Transverse colon (tissue), 4 donors: ENCODE measurements at regions not wholly inside any gene's neighbourhood (a gene's known extent, or its start where the extent isn't known, plus 50 kb on each side); places are given as distances from the start of the nearest gene placed in this dataset.

Source experiments
- DNase-seq: peaks from one replicate; pipeline ENCODE4 v3.0.0-alpha.2; 2019
- H3K27ac ChIP-seq, 4 donors: fragments of 200-600 bp; sonication (generic); 2 replicates each; pipeline ENCODE4 v1.5.1; 2016 to 2018; ENCODE audit warnings: inconsistent platforms in 4 of 4
- H3K27me3 ChIP-seq: fragments of 200-600 bp; sonication (generic); 2 replicates; pipeline ENCODE4 v1.5.1; 2017; ENCODE audit warnings: inconsistent platforms
- H3K36me3 ChIP-seq, 4 donors: fragments of 200-600 bp; sonication (generic); 2 replicates each; pipeline ENCODE4 v1.5.1; 2017 to 2019; ENCODE audit warnings: inconsistent platforms in 4 of 4
- H3K4me1 ChIP-seq, 4 donors: fragments of 200-600 bp; sonication (generic); 2 replicates each; pipeline ENCODE4 v1.5.1; 2017 to 2020; ENCODE audit warnings: inconsistent platforms in 4 of 4
- H3K4me3 ChIP-seq, 4 donors: fragments of 200-600 bp; sonication (generic); 1 replicate in 1 of 4; 2 replicates in 3 of 4; pipeline versions ENCODE4 v1.5.1 to v1.6.1; 2017 to 2019; ENCODE audit warnings: inconsistent platforms in 4 of 4
- H3K9me3 ChIP-seq, 2 donors: fragments of 200-600 bp; sonication (generic); 2 replicates each; pipeline ENCODE4 v1.5.1; 2017 to 2019; ENCODE audit warnings: inconsistent platforms in 2 of 2
- CTCF ChIP-seq, 5 experiments: fragments of 200-600 bp in 3 of 5; fragments of 450-650 bp in 2 of 5; sonication (generic) in 3 of 5; IDR thresholded peaks; 1 replicate in 2 of 5; 2 replicates in 3 of 5; pipeline ENCODE4 v1.5.1; 2016 to 2017; ENCODE audit warnings: antibody characterized with exemption in 5 of 5, inconsistent platforms in 3 of 5, mild to moderate bottlenecking in 2 of 5, moderate library complexity in 1 of 5
- EP300 ChIP-seq: sonication (generic); formaldehyde crosslinking; IDR thresholded peaks from one replicate; pipeline ENCODE4 v1.6.1; 2017; ENCODE audit warnings: antibody characterized with exemption, low read depth
- POLR2A ChIP-seq: fragments of 450-650 bp; IDR thresholded peaks from one replicate; pipeline ENCODE4 v1.6.1; 2016; ENCODE audit warnings: antibody characterized with exemption, mild to moderate bottlenecking, moderate library complexity
- POLR2AphosphoS5 ChIP-seq, 3 donors: sonication (generic); formaldehyde crosslinking; IDR thresholded peaks; one replicate each; pipeline ENCODE4 v1.6.1; 2016; ENCODE audit warnings: antibody characterized with exemption in 3 of 3
- WGBS, 2 donors: methylation state at CpG; one replicate each; pipeline ENCODE4 v1.1.5; 2018; ENCODE audit warnings: low coverage in 1 of 2; 5-methylcytosine and 5-hydroxymethylcytosine counted together
- in situ Hi-C, 4 donors: fragments of 200-750 bp; cut with MboI; loops; one replicate each; pipeline versions ENCODE4 v1.15.0 to v1.15.1; 2017; ENCODE audit warnings: low sequenced_read_pairs in 3 of 4, low pct_ligation_motif_present in 1 of 4, low pct_unique_long_range_greater_than_20kb in 1 of 4
- intact Hi-C: fragments of 100-400 bp; cut with DNase I; formaldehyde crosslinking; loops from one replicate; pipeline ENCODE4 v1.15.1; 2023; ENCODE audit warnings: low total_unique reads

GRCh38 chr10:44468525-44468924 is 83.6 kb upstream of the CXCL12 start:
- Histone ChIP-seq H3K9me3 (no peaks in the 10 kb centered on the region), H3K4me3 (no peak overlapping the region), H3K27ac (no peak overlapping the region), H3K36me3 (no peaks in the 10 kb centered on the region), H3K27me3 (no peaks in the 10 kb centered on the region), H3K4me1 (no peaks in the 10 kb centered on the region)
- in situ Hi-C loops = no loop called here
- intact Hi-C loops = no loop called here
- TF ChIP-seq CTCF (IDR thresholded peaks at IDR 0.05) = no peak
- no peak for TF ChIP-seq POLR2AphosphoS5 (IDR thresholded peaks at IDR 0.05)
- no peak for TF ChIP-seq EP300
- no peak for TF ChIP-seq POLR2A
- no peak for DNase-seq
- 81% methylated on average over 11 of the region's 11 CpGs; no CpG with 5 or more reads in 1 of the 2 donors for WGBS, 2 donors

GRCh38 chr10:44468965-44469364 is 84.1 kb upstream of the CXCL12 start:
- in situ Hi-C loops (no loop called here), intact Hi-C loops (no loop called here)
- Histone ChIP-seq H3K4me1 (no peaks in the 10 kb centered on the region), H3K27ac (no peak overlapping the region), H3K9me3 (no peaks in the 10 kb centered on the region), H3K36me3 (no peaks in the 10 kb centered on the region), H3K27me3 (no peaks in the 10 kb centered on the region), H3K4me3 (no peak overlapping the region)
- WGBS, 2 donors = 68 to 100% methylated on average over 2 to 4 of the region's 4 CpGs
- no peak for TF ChIP-seq CTCF (IDR thresholded peaks at IDR 0.05)
- TF ChIP-seq POLR2AphosphoS5 (IDR thresholded peaks at IDR 0.05) = no peak
- no peak for TF ChIP-seq EP300
- no peak for DNase-seq

- no peak for DNase-seq
- no peak overlapping the region for H3K27ac ChIP-seq
- H3K4me3 ChIP-seq = no peak overlapping the region
- no peak for TF ChIP-seq POLR2AphosphoS5 (IDR thresholded peaks at IDR 0.05)
- intact Hi-C loops = no loop called here
- in situ Hi-C loops = no loop called here
- H3K27me3 ChIP-seq = no peaks in the 10 kb centered on the region
- H3K9me3 ChIP-seq = no peaks in the 10 kb centered on the region
- 55 to 65% methylated on average over 2 of the region's 2 CpGs for WGBS, 2 donors
- no peaks in the 10 kb centered on the region for H3K36me3 ChIP-seq
- no peaks in the 10 kb centered on the region for H3K4me1 ChIP-seq
Observed at GRCh38 chr10:44470784-44471183, 85.9 kb upstream of the CXCL12 start.

GRCh38 chr10:44471410-44471809 is 86.5 kb upstream of the CXCL12 start:
- TF ChIP-seq POLR2AphosphoS5 (IDR thresholded peaks at IDR 0.05) (no peak), EP300 (no peak), CTCF (IDR thresholded peaks at IDR 0.05) (no peak), POLR2A (no peak)
- in situ Hi-C loops (no loop called here), intact Hi-C loops (no loop called here)
- H3K9me3 ChIP-seq = no peaks in the 10 kb centered on the region
- H3K27ac ChIP-seq = no peak overlapping the region
- H3K36me3 ChIP-seq = no peaks in the 10 kb centered on the region
- no peak overlapping the region for H3K4me3 ChIP-seq
- no peak for DNase-seq
- H3K4me1 ChIP-seq = no peaks in the 10 kb centered on the region
- no peaks in the 10 kb centered on the region for H3K27me3 ChIP-seq
- WGBS, 2 donors = 85 to 100% methylated on average over 1 to 5 of the region's 5 CpGs

GRCh38 chr10:44473146-44473545 is 88.2 kb upstream of the CXCL12 start:
- WGBS, 2 donors = 78 to 100% methylated on average over 1 to 3 of the region's 3 CpGs
- Histone ChIP-seq H3K4me1 (no peaks in the 10 kb centered on the region), H3K27ac (no peak overlapping the region), H3K36me3 (no peaks in the 10 kb centered on the region), H3K9me3 (no peaks in the 10 kb centered on the region), H3K4me3 (no peak overlapping the region), H3K27me3 (no peaks in the 10 kb centered on the region)
- intact Hi-C loops = no loop called here
- in situ Hi-C loops = no loop called here
- TF ChIP-seq CTCF (IDR thresholded peaks at IDR 0.05) = no peak
- TF ChIP-seq EP300 = no peak
- TF ChIP-seq POLR2A = no peak
- TF ChIP-seq POLR2AphosphoS5 (IDR thresholded peaks at IDR 0.05) = no peak
- no peak for DNase-seq
